Hepatocyte (in vitro differentiated cells): ENCODE measurements at regions not wholly inside any gene's neighbourhood (a gene's known extent, or its start where the extent isn't known, plus 50 kb on each side); places are given as distances from the start of the nearest gene placed in this dataset.

ENCODE experiments used
- DNase-seq: peaks from one replicate; pipeline ENCODE4 v3.0.0-alpha.2; 2016; ENCODE audit warnings: low spot score
- H2AFZ ChIP-seq: fragments of 200-600 bp; sonication (generic); 2 replicates; pipeline ENCODE4 v1.6.0; 2016; ENCODE audit warnings: antibody characterized with exemption, mild to moderate bottlenecking
- H3K27ac ChIP-seq: fragments of 200-600 bp; sonication (generic); 2 replicates; pipeline ENCODE4 v1.5.1; 2016; ENCODE audit warnings: mild to moderate bottlenecking
- H3K27me3 ChIP-seq: fragments of 200-600 bp; sonication (generic); 2 replicates; pipeline ENCODE4 v1.6.1; 2016
- H3K36me3 ChIP-seq: fragments of 200-600 bp; sonication (generic); replicated peaks from 2 replicates; pipeline ENCODE4 v1.5.1; 2016; ENCODE audit warnings: low read depth; ENCODE audit not compliant: insufficient read depth
- H3K4me1 ChIP-seq: fragments of 200-600 bp; sonication (generic); 2 replicates; pipeline ENCODE4 v1.5.1; 2016; ENCODE audit warnings: mild to moderate bottlenecking, moderate library complexity; ENCODE audit not compliant: insufficient read depth
- H3K4me2 ChIP-seq: fragments of 200-600 bp; sonication (generic); 2 replicates; pipeline ENCODE4 v1.6.0; 2016
- H3K4me3 ChIP-seq: fragments of 200-600 bp; sonication (generic); 2 replicates; pipeline ENCODE4 v1.5.1; 2016; ENCODE audit warnings: mild to moderate bottlenecking
- H3K79me2 ChIP-seq: fragments of 200-600 bp; sonication (generic); 2 replicates; pipeline ENCODE4 v1.6.0; 2017; ENCODE audit warnings: mild to moderate bottlenecking
- H3K9me2 ChIP-seq: fragments of 200-600 bp; sonication (generic); replicated peaks from 2 replicates; pipeline ENCODE4 v1.6.0; 2017; ENCODE audit warnings: mild to moderate bottlenecking; ENCODE audit not compliant: insufficient read depth
- H3K9me3 ChIP-seq: fragments of 200-600 bp; sonication (generic); 2 replicates; pipeline ENCODE4 v1.5.1; 2016; ENCODE audit warnings: low read depth, mild to moderate bottlenecking
- H4K20me1 ChIP-seq: fragments of 200-600 bp; sonication (generic); 2 replicates; pipeline ENCODE4 v1.6.0; 2016; ENCODE audit warnings: mild to moderate bottlenecking; ENCODE audit not compliant: insufficient read depth, poor library complexity, severe bottlenecking
- EZH2 ChIP-seq: fragments of 200-600 bp; sonication (generic); IDR thresholded peaks from 2 replicates; pipeline ENCODE4 v1.6.1; 2016; ENCODE audit warnings: antibody characterized with exemption, mild to moderate bottlenecking, borderline replicate concordance
- EZH2phosphoT487 ChIP-seq: fragments of 200-600 bp; sonication (generic); IDR thresholded peaks from one replicate; pipeline ENCODE4 v1.6.1; 2018; ENCODE audit warnings: antibody characterized with exemption, mild to moderate bottlenecking, low read depth, moderate library complexity; ENCODE audit not compliant: unreplicated experiment, severe bottlenecking
- WGBS: methylation state at CpG from one replicate; pipeline ENCODE4 v1.1.6; 2016; ENCODE audit warnings: low lambda C conversion rate; ENCODE audit errors: missing lambda C conversion rate; 5-methylcytosine and 5-hydroxymethylcytosine counted together
- TF ChIP-seq, protein P1 (sequence below): fragments of 200-600 bp; sonication (generic); IDR thresholded peaks from 2 replicates; pipeline ENCODE4 v1.5.1; 2016; ENCODE audit warnings: antibody characterized with exemption, mild to moderate bottlenecking; ENCODE audit not compliant: poor library complexity

DNA sequence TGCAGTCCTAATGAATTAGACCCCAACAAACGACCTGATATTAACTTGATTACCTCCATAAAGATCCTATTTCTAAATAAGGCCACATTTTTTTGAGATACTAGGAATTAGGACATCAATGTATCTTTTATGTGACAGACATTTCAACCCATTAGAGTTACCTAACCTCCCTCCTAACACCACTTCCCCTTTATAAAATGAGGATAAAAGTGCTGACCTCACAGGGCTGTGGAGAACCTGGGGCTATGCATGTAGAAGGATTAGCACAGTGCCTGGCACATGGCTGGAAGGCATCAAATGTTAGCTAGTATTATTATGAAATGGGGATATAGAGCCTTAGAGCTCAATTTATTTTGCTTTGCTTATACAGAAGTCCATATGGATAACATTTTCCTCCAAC, 53.5 kb upstream of the LRRN1 start:
- Histone ChIP-seq H3K9me3 (no peaks in the 10 kb centered on the region), H3K79me2 (no peaks in the 10 kb centered on the region), H3K4me2 (no peak overlapping the region), H3K4me1 (no peaks in the 10 kb centered on the region), H3K27me3 (no peaks in the 10 kb centered on the region), H4K20me1 (no peaks in the 10 kb centered on the region), H3K27ac (no peak overlapping the region), H2AFZ (no peak overlapping the region), H3K36me3 (no peaks in the 10 kb centered on the region), H3K9me2 (no peaks in the 10 kb centered on the region), H3K4me3 (no peak overlapping the region)
- 45% methylated on average over 1 of the region's 1 CpG for WGBS
- no peak for DNase-seq
- TF ChIP-seq EZH2phosphoT487 (no peak), EZH2 (no peak)
- TF ChIP-seq, protein P1, sequence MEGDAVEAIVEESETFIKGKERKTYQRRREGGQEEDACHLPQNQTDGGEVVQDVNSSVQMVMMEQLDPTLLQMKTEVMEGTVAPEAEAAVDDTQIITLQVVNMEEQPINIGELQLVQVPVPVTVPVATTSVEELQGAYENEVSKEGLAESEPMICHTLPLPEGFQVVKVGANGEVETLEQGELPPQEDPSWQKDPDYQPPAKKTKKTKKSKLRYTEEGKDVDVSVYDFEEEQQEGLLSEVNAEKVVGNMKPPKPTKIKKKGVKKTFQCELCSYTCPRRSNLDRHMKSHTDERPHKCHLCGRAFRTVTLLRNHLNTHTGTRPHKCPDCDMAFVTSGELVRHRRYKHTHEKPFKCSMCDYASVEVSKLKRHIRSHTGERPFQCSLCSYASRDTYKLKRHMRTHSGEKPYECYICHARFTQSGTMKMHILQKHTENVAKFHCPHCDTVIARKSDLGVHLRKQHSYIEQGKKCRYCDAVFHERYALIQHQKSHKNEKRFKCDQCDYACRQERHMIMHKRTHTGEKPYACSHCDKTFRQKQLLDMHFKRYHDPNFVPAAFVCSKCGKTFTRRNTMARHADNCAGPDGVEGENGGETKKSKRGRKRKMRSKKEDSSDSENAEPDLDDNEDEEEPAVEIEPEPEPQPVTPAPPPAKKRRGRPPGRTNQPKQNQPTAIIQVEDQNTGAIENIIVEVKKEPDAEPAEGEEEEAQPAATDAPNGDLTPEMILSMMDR: no peak

DNA sequence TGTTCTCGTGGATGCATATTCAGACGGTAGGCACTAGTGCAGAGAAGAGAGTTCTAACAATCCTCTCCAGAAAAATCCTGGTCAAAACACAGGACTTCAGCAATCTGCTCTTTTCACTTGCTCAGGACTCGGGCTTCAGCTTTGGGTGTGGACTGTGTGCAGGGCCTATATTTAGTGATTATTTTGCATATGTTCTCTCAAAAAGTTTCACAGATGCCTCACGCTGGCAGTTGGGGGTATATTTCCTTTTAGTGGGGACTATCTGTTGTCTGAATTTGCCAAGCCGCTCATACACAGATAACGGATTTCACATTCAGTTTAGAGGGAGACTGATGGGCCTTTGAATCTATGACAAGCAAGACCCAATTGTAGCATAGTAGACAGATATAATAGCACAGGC, 54.4 kb upstream of the LRRN1 start:
- no peak for DNase-seq
- Histone ChIP-seq H3K4me2 (no peak overlapping the region), H3K79me2 (no peaks in the 10 kb centered on the region), H3K9me2 (no peaks in the 10 kb centered on the region), H3K4me3 (no peak overlapping the region), H2AFZ (no peak overlapping the region), H4K20me1 (no peaks in the 10 kb centered on the region), H3K9me3 (no peaks in the 10 kb centered on the region), H3K4me1 (no peaks in the 10 kb centered on the region), H3K27me3 (no peaks in the 10 kb centered on the region), H3K36me3 (no peaks in the 10 kb centered on the region), H3K27ac (no peak overlapping the region)
- 95% methylated on average over 6 of the region's 6 CpGs for WGBS
- no peak for TF ChIP-seq EZH2phosphoT487

DNA sequence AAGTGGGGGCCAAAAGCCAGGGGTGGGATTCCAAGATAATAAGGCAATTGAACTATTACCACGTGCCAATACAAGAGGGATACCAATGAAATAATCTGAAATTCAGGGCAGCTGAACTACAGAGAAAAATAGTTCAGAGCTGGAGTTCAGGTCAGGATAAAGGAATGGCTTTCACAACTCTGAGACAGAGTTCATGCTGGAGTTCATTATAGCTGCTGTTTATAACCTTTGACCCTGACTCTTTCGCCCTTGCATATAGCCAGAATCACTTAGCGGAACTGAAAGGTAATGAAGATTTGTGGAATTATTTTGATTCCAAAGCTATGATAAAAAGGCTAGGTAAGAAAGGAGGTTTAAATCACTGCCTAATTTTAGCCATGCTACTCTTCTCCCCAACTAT, 55.5 kb upstream of the LRRN1 start:
- no peak for DNase-seq
- WGBS: 87% methylated on average over 3 of the region's 3 CpGs
- TF ChIP-seq, protein P1: no peak
- no peak for TF ChIP-seq EZH2phosphoT487
- no peak for TF ChIP-seq EZH2
- Histone ChIP-seq H4K20me1 (no peaks in the 10 kb centered on the region), H3K4me3 (no peak overlapping the region), H2AFZ (no peak overlapping the region), H3K79me2 (no peaks in the 10 kb centered on the region), H3K36me3 (no peaks in the 10 kb centered on the region), H3K27me3 (no peaks in the 10 kb centered on the region), H3K9me3 (no peaks in the 10 kb centered on the region), H3K27ac (no peak overlapping the region), H3K9me2 (no peaks in the 10 kb centered on the region), H3K4me2 (no peak overlapping the region), H3K4me1 (no peaks in the 10 kb centered on the region)

DNA sequence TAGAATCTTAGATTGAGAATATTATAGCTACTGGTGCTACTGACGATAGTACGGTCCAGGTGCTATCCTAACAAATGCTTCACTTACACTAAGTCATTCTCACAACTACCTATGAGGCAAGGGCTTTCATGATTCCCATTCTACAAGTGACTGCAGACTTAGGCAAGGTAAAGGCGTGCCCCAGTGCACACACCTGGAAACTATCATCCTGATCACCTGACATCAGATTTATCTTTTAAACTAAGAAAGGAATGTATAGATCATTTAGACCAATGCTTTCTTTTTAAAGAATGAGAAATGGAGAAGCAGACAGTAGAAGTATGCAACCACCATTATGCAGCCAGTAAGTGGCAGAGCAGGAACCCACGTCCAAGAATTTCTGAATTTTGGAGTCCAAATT, 59.2 kb upstream of the LRRN1 start:
- TF ChIP-seq, protein P1: no peak
- no peak for TF ChIP-seq EZH2
- no peak for TF ChIP-seq EZH2phosphoT487
- 77% methylated on average over 4 of the region's 4 CpGs for WGBS
- no peak overlapping the region for H3K4me2 ChIP-seq
- no peaks in the 10 kb centered on the region for H3K9me2 ChIP-seq
- H3K9me3 ChIP-seq: no peaks in the 10 kb centered on the region
- H3K79me2 ChIP-seq: no peaks in the 10 kb centered on the region
- no peaks in the 10 kb centered on the region for H4K20me1 ChIP-seq
- H3K27me3 ChIP-seq: no peaks in the 10 kb centered on the region
- no peak overlapping the region for H3K4me3 ChIP-seq
- no peak overlapping the region for H3K27ac ChIP-seq
- no peak overlapping the region for H2AFZ ChIP-seq
- H3K4me1 ChIP-seq: no peaks in the 10 kb centered on the region
- no peak for DNase-seq
- H3K36me3 ChIP-seq: no peaks in the 10 kb centered on the region
